Endothelial cell of umbilical vein (primary cell): ENCODE measurements at regions not wholly inside any gene's neighbourhood (a gene's known extent, or its start where the extent isn't known, plus 50 kb on each side); places are given as distances from the start of the nearest gene placed in this dataset.

Experiments used
- BruUV-seq: library from RNA; stranded (reverse); fragments of 400-500 nt; replicated peaks from 2 replicates; lab custom pipeline; 2021; lab: Mats Ljungman, UMichigan
- CTCF ChIA-PET: fragments of 300-600, 350-600 bp; sonication (Branson Sonifier 250); formaldehyde crosslinking; loops from one replicate; lab custom pipeline; 2021; ENCODE audit warnings: antibody characterized with exemption, inconsistent platforms; lab: Charles Lee
- POLR2A ChIA-PET: fragments of 300-600, 350-600 bp; sonication (Branson Sonifier 250); formaldehyde crosslinking; loops from one replicate; lab custom pipeline; 2021; ENCODE audit warnings: antibody characterized with exemption, inconsistent platforms; lab: Charles Lee
- DNase-seq: peaks from one replicate; pipeline ENCODE4 v3.0.0-alpha.2; 2011; ENCODE audit warnings: low read depth, low spot score
- FAIRE-seq: peaks from 2 replicates; lab custom pipeline; 2011; peaks lifted over from hg19 to GRCh38; lab: Jason Lieb, UNC
- H2AFZ ChIP-seq: 2 replicates; pipeline ENCODE4 v1.6.0; 2012; ENCODE audit warnings: low read depth, low read length, control low read depth, inconsistent platforms
- H3K27ac ChIP-seq: 2 replicates; pipeline ENCODE4 v1.5.1; 2011; ENCODE audit warnings: low read depth, mild to moderate bottlenecking, control low read depth, low read length, moderate library complexity; ENCODE audit not compliant: insufficient read depth
- H3K27me3 ChIP-seq, 2 experiments: 2 replicates each; pipeline versions ENCODE4 v1.6.0 to v1.6.1; 2011; ENCODE audit warnings: low read length in 2 of 2, mixed read lengths in 1 of 2; ENCODE audit not compliant: control insufficient read depth in 2 of 2, insufficient read depth in 2 of 2
- H3K36me3 ChIP-seq, 2 experiments: 2 replicates in 1 of 2; 3 replicates in 1 of 2; pipeline ENCODE4 v1.5.1; 2011; ENCODE audit warnings: low read length in 2 of 2, mild to moderate bottlenecking in 1 of 2, moderate library complexity in 1 of 2; ENCODE audit not compliant: control insufficient read depth in 2 of 2, insufficient read depth in 2 of 2; ENCODE audit errors: extremely low read depth in 1 of 2
- H3K4me1 ChIP-seq: 3 replicates; pipeline ENCODE4 v1.5.1; 2011; ENCODE audit warnings: mild to moderate bottlenecking, low read length; ENCODE audit not compliant: control insufficient read depth, insufficient read depth; ENCODE audit errors: extremely low read depth
- H3K4me2 ChIP-seq: 2 replicates; pipeline ENCODE4 v1.6.1; 2011; ENCODE audit warnings: low read length, control low read depth, mixed read lengths; ENCODE audit not compliant: insufficient read depth
- H3K4me3 ChIP-seq, 3 experiments: fragments of 200-600 bp in 1 of 3; sonication (generic), shearing (Covaris generic) in 1 of 3; replicated peaks in 1 of 3; 2 replicates each; pipeline ENCODE4 v1.5.1; 2011 to 2016; ENCODE audit warnings: control low read depth in 3 of 3, low read length in 3 of 3, mild to moderate bottlenecking in 2 of 3, inconsistent platforms in 1 of 3, low read depth in 1 of 3, moderate library complexity in 1 of 3; ENCODE audit not compliant: insufficient read depth in 1 of 3
- H3K79me2 ChIP-seq: 2 replicates; pipeline ENCODE4 v1.6.0; 2012; ENCODE audit warnings: low read length, inconsistent platforms; ENCODE audit not compliant: control insufficient read depth, insufficient read depth
- H3K9ac ChIP-seq: replicated peaks from 2 replicates; pipeline ENCODE3; 2011; ENCODE audit warnings: low read length, control low read depth; ENCODE audit not compliant: insufficient read depth; ENCODE audit errors: extremely low read depth
- H3K9me1 ChIP-seq: replicated peaks from 3 replicates; pipeline ENCODE4 v1.6.0; 2011; ENCODE audit warnings: mild to moderate bottlenecking, low read length; ENCODE audit not compliant: control insufficient read depth, insufficient read depth; ENCODE audit errors: extremely low read depth
- H3K9me3 ChIP-seq: replicated peaks from 2 replicates; pipeline ENCODE4 v1.5.1; 2012; ENCODE audit warnings: low read length, inconsistent platforms; ENCODE audit not compliant: control insufficient read depth, insufficient read depth
- H4K20me1 ChIP-seq: replicated peaks from 2 replicates; pipeline ENCODE3; 2011; ENCODE audit warnings: mild to moderate bottlenecking, low read length; ENCODE audit not compliant: control insufficient read depth, insufficient read depth; ENCODE audit errors: extremely low read depth
- EZH2 ChIP-seq: IDR thresholded peaks from 2 replicates; pipeline ENCODE4 v1.6.1; 2012; ENCODE audit warnings: borderline replicate concordance, low read depth, mild to moderate bottlenecking, moderate library complexity, low read length, inconsistent platforms; ENCODE audit not compliant: severe bottlenecking
- FOS ChIP-seq: IDR thresholded peaks from 2 replicates; pipeline ENCODE4 v1.6.1; 2011; ENCODE audit warnings: mild to moderate bottlenecking, low read length, moderate library complexity, borderline replicate concordance; ENCODE audit not compliant: insufficient read depth
- GATA2 ChIP-seq: IDR thresholded peaks from 2 replicates; pipeline ENCODE4 v1.7.0; 2011; ENCODE audit warnings: low read depth, mild to moderate bottlenecking, moderate library complexity, mixed read lengths, low read length; ENCODE audit not compliant: insufficient read length, insufficient read depth
- JUN ChIP-seq: IDR thresholded peaks from 2 replicates; pipeline ENCODE4 v1.6.1; 2011; ENCODE audit warnings: borderline replicate concordance, low read depth; ENCODE audit not compliant: insufficient read length, insufficient read depth
- MYC ChIP-seq: IDR thresholded peaks from one replicate; pipeline ENCODE4 v1.6.1; 2011; ENCODE audit warnings: mild to moderate bottlenecking, low read depth, low read length
- POLR2A ChIP-seq: IDR thresholded peaks from 2 replicates; pipeline ENCODE4 v1.6.1; 2012; ENCODE audit warnings: low read depth, mild to moderate bottlenecking, control low read depth, low read length
- POLR2AphosphoS5 ChIP-seq: IDR thresholded peaks from 2 replicates; pipeline ENCODE4 v1.6.1; 2012; ENCODE audit warnings: low read depth, mild to moderate bottlenecking, control low read depth, low read length, moderate library complexity; ENCODE audit not compliant: insufficient read depth
- dilution Hi-C: fragments of 300-500 bp; cut with MboI; formaldehyde crosslinking; loops from one replicate; pipeline ENCODE4 v1.15.0; 2019; ENCODE audit warnings: low sequenced_read_pairs; ENCODE audit not compliant: extremely low pct_ligation_motif_present
- intact Hi-C: fragments of 100-400 bp; cut with micrococcal nuclease; formaldehyde crosslinking; loops from one replicate; pipeline ENCODE4 v1.10.0; 2022
- TF ChIP-seq, protein P1 (sequence below): IDR thresholded peaks from 2 replicates; pipeline ENCODE4 v1.6.1; 2011; ENCODE audit not compliant: insufficient read depth, insufficient read length
- TF ChIP-seq, protein P2 (sequence below), 2 donors: IDR thresholded peaks; 1 replicate in 1 of 2; 2 replicates in 1 of 2; pipeline ENCODE4 v1.5.1; 2011; ENCODE audit warnings: low read length in 2 of 2, mild to moderate bottlenecking in 2 of 2, moderate library complexity in 2 of 2, control low read depth in 1 of 2, inconsistent platforms in 1 of 2, low read depth in 1 of 2; ENCODE audit not compliant: insufficient read depth in 1 of 2; ENCODE audit errors: extremely low read depth in 1 of 2

DNA sequence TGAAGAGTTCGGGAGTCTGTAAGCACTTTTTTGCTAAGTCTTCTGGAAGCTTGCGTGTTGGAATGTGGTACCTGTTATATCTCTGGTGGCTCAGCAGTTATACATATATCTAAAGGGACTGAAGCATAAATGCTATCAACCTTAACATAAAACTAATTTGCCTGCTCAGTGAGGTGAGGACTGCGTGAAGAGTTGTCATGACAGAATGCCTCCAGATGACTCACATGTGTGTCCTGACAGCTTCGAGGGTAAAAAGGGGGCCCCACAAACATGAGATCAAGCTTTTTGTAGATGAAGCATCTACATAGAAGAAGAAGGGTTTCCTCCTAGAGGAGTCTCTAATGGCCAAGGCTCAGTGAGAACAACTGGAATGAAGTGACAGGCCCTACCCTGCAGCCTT lies 88.8 kb upstream of the C3orf80 start:
- H3K4me3 ChIP-seq: no peak overlapping the region
- FAIRE-seq: no peak
- ChIA-PET POLR2A (no interaction called here), CTCF (interaction anchor here (0.8 to 2.1 kb wide), 4 partner anchors 10 to 104 kb away, joined by 3 to 9 read pairs (median 6); no protein-coding TSS in a partner anchor)
- H3K4me2 ChIP-seq: no peak overlapping the region
- H3K36me3 ChIP-seq: no peaks in the 10 kb centered on the region
- no peaks in the 10 kb centered on the region for H3K79me2 ChIP-seq
- intact Hi-C loops: no loop called here
- no TSS peak for BruUV-seq
- no peak overlapping the region for H2AFZ ChIP-seq
- no peaks in the 10 kb centered on the region for H4K20me1 ChIP-seq
- no peak overlapping the region for H3K27ac ChIP-seq
- H3K27me3 ChIP-seq: no peaks in the 10 kb centered on the region
- DNase-seq: no peak
- H3K9me1 ChIP-seq: no peaks in the 10 kb centered on the region
- dilution Hi-C loops: no loop called here
- H3K4me1 ChIP-seq: no peaks in the 10 kb centered on the region
- TF ChIP-seq, protein P1, sequence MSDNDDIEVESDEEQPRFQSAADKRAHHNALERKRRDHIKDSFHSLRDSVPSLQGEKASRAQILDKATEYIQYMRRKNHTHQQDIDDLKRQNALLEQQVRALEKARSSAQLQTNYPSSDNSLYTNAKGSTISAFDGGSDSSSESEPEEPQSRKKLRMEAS: no peak
- TF ChIP-seq FOS: no peak
- TF ChIP-seq MYC: no peak
- no peak for TF ChIP-seq POLR2AphosphoS5
- no peak for TF ChIP-seq POLR2A
- no peak for TF ChIP-seq EZH2
- TF ChIP-seq JUN: no peak
- no peak for TF ChIP-seq GATA2
- TF ChIP-seq, protein P2, sequence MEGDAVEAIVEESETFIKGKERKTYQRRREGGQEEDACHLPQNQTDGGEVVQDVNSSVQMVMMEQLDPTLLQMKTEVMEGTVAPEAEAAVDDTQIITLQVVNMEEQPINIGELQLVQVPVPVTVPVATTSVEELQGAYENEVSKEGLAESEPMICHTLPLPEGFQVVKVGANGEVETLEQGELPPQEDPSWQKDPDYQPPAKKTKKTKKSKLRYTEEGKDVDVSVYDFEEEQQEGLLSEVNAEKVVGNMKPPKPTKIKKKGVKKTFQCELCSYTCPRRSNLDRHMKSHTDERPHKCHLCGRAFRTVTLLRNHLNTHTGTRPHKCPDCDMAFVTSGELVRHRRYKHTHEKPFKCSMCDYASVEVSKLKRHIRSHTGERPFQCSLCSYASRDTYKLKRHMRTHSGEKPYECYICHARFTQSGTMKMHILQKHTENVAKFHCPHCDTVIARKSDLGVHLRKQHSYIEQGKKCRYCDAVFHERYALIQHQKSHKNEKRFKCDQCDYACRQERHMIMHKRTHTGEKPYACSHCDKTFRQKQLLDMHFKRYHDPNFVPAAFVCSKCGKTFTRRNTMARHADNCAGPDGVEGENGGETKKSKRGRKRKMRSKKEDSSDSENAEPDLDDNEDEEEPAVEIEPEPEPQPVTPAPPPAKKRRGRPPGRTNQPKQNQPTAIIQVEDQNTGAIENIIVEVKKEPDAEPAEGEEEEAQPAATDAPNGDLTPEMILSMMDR (IDR thresholded peaks at IDR 0.05; ENCODE audit: extremely low read depth in 1 of 2, insufficient read depth in 1 of 2, low read depth in 1 of 2, low read length in 2 of 2): no peak
- H3K9me3 ChIP-seq: no peaks in the 10 kb centered on the region
- no peak overlapping the region for H3K9ac ChIP-seq
